ENCODE measurements at regions not wholly inside any gene's neighbourhood (a gene's known extent, or its start where the extent isn't known, plus 50 kb on each side); places are given as distances from the start of the nearest gene placed in this dataset.

- H3K27ac ChIP-seq (ENCODE audit: low read length), result no peak overlapping the region
- TF ChIP-seq EZH2 (IDR thresholded peaks at IDR 0.05; ENCODE audit: borderline replicate concordance, low read depth, low read length, severe bottlenecking) (no peak), CTCF (IDR thresholded peaks at IDR 0.05; ENCODE audit: borderline replicate concordance, extremely low read depth, low read length, poor library complexity, severe bottlenecking) (no peak)
- no peaks in the 10 kb centered on the region for H3K4me1 ChIP-seq (ENCODE audit: insufficient read depth, low read length)
- H3K79me2 ChIP-seq (ENCODE audit: insufficient read depth, low read length), result no peaks in the 10 kb centered on the region
- peaks cover 14% of the 10 kb centered on the region; the same call in 1 of the 2 replicates for H3K36me3 ChIP-seq (ENCODE audit: insufficient read depth, low read length)
- no peaks in the 10 kb centered on the region for H3K9me3 ChIP-seq (ENCODE audit: insufficient read depth, low read length, severe bottlenecking)
- DNase-seq, result no peak
- H3K9ac ChIP-seq (ENCODE audit: low read depth, low read length), result no peak overlapping the region
- ATAC-seq (ENCODE audit: insufficient read depth, low read depth), result no peak
- H2AFZ ChIP-seq (ENCODE audit: low read depth, low read length), result no peak overlapping the region
- H4K20me1 ChIP-seq (ENCODE audit: insufficient read depth, low read length), result no peaks in the 10 kb centered on the region
- no peak overlapping the region for H3K4me2 ChIP-seq (ENCODE audit: insufficient read depth, low read length)
- no peak overlapping the region for H3K4me3 ChIP-seq (ENCODE audit: low read depth in 1 of 2, low read length in 2 of 2)
- H3K27me3 ChIP-seq (ENCODE audit: insufficient read depth, low read length, poor library complexity), result no peaks in the 10 kb centered on the region
Observed at GRCh38 chr14:71527838-71528237, 404.4 kb upstream of the RGS6 start.

GRCh38 chr14:71529848-71530247 is 402.4 kb upstream of the RGS6 start:
- H3K27ac ChIP-seq (ENCODE audit: low read length), result no peak overlapping the region
- no peaks in the 10 kb centered on the region for H3K9me3 ChIP-seq (ENCODE audit: insufficient read depth, low read length, severe bottlenecking)
- H2AFZ ChIP-seq (ENCODE audit: low read depth, low read length), result no peak overlapping the region
- H3K36me3 ChIP-seq (ENCODE audit: insufficient read depth, low read length), result peaks cover 14% of the 10 kb centered on the region; the same call in 1 of the 2 replicates
- no peaks in the 10 kb centered on the region for H3K4me1 ChIP-seq (ENCODE audit: insufficient read depth, low read length)
- TF ChIP-seq CTCF (IDR thresholded peaks at IDR 0.05; ENCODE audit: borderline replicate concordance, extremely low read depth, low read length, poor library complexity, severe bottlenecking), result no peak
- TF ChIP-seq EZH2 (IDR thresholded peaks at IDR 0.05; ENCODE audit: borderline replicate concordance, low read depth, low read length, severe bottlenecking), result no peak
- H4K20me1 ChIP-seq (ENCODE audit: insufficient read depth, low read length), result no peaks in the 10 kb centered on the region
- DNase-seq (no peak), ATAC-seq (ENCODE audit: insufficient read depth, low read depth) (no peak)
- H3K4me3 ChIP-seq (ENCODE audit: low read depth in 1 of 2, low read length in 2 of 2), result no peak overlapping the region
- no peak overlapping the region for H3K4me2 ChIP-seq (ENCODE audit: insufficient read depth, low read length)
- no peak overlapping the region for H3K9ac ChIP-seq (ENCODE audit: low read depth, low read length)
- H3K79me2 ChIP-seq (ENCODE audit: insufficient read depth, low read length), result no peaks in the 10 kb centered on the region
- no peaks in the 10 kb centered on the region for H3K27me3 ChIP-seq (ENCODE audit: insufficient read depth, low read length, poor library complexity)

- Histone ChIP-seq H3K4me1 (ENCODE audit: insufficient read depth, low read length) (0 out of 2 replicates have a peak, but pooled peaks cover under 1% of the 10 kb centered on the region), H3K4me3 (ENCODE audit: low read depth in 1 of 2, low read length in 2 of 2) (no peak overlapping the region), H2AFZ (ENCODE audit: low read depth, low read length) (no peak overlapping the region), H3K27ac (ENCODE audit: low read length) (no peak overlapping the region), H3K79me2 (ENCODE audit: insufficient read depth, low read length) (peaks cover 2% of the 10 kb centered on the region; the same call in 1 of the 2 replicates), H3K27me3 (ENCODE audit: insufficient read depth, low read length, poor library complexity) (no peaks in the 10 kb centered on the region), H3K9ac (ENCODE audit: low read depth, low read length) (no peak overlapping the region), H4K20me1 (ENCODE audit: insufficient read depth, low read length) (0 out of 2 replicates have a peak, but pooled peaks cover under 1% of the 10 kb centered on the region), H3K36me3 (ENCODE audit: insufficient read depth, low read length) (peaks cover 14% of the 10 kb centered on the region; the same call in 1 of the 2 replicates), H3K4me2 (ENCODE audit: insufficient read depth, low read length) (no peak overlapping the region), H3K9me3 (ENCODE audit: insufficient read depth, low read length, severe bottlenecking) (no peaks in the 10 kb centered on the region)
- ATAC-seq (ENCODE audit: insufficient read depth, low read depth) (no peak), DNase-seq (no peak)
- TF ChIP-seq EZH2 (IDR thresholded peaks at IDR 0.05; ENCODE audit: borderline replicate concordance, low read depth, low read length, severe bottlenecking) (no peak), CTCF (IDR thresholded peaks at IDR 0.05; ENCODE audit: borderline replicate concordance, extremely low read depth, low read length, poor library complexity, severe bottlenecking) (no peak)
Observed at GRCh38 chr14:71532344-71532743, 399.9 kb upstream of the RGS6 start.

Data from DND-41 (cell line).